KMS-11 (cell line): ENCODE measurements at regions not wholly inside any gene's neighbourhood (a gene's known extent, or its start where the extent isn't known, plus 50 kb on each side); places are given as distances from the start of the nearest gene placed in this dataset.

Source experiments
- H2AFZ ChIP-seq: fragments of 200-600 bp; sonication (generic); 2 replicates; pipeline ENCODE4 v1.6.1; 2016; ENCODE audit warnings: antibody characterized with exemption, mixed run types, low read depth
- H3K27ac ChIP-seq: fragments of 200-600 bp; sonication (generic); 2 replicates; pipeline ENCODE4 v1.6.1; 2016; ENCODE audit warnings: mild to moderate bottlenecking, mixed run types
- H3K27me3 ChIP-seq: fragments of 200-600 bp; sonication (generic); 2 replicates; pipeline ENCODE4 v1.6.1; 2017; ENCODE audit warnings: mild to moderate bottlenecking, low read depth, mixed run types, moderate library complexity; ENCODE audit not compliant: insufficient read depth
- H3K36me3 ChIP-seq: fragments of 200-600 bp; sonication (generic); 2 replicates; pipeline ENCODE4 v1.6.1; 2017; ENCODE audit warnings: mild to moderate bottlenecking, mixed run types; ENCODE audit not compliant: insufficient read depth
- H3K4me1 ChIP-seq: fragments of 200-600 bp; sonication (generic); 2 replicates; pipeline ENCODE4 v1.6.1; 2016; ENCODE audit warnings: mild to moderate bottlenecking, low read depth, mixed run types; ENCODE audit not compliant: poor library complexity, severe bottlenecking
- H3K4me2 ChIP-seq: fragments of 200-600 bp; sonication (generic); 2 replicates; pipeline ENCODE4 v1.7.0; 2016; ENCODE audit warnings: mild to moderate bottlenecking, mixed run types
- H3K4me3 ChIP-seq: fragments of 200-600 bp; sonication (generic); IDR thresholded peaks from 2 replicates; pipeline ENCODE4 v1.6.1; 2017; ENCODE audit warnings: low read depth, low read length, mixed read lengths; ENCODE audit not compliant: insufficient read depth
- H3K79me2 ChIP-seq: fragments of 200-600 bp; sonication (generic); 2 replicates; pipeline ENCODE4 v1.6.1; 2016; ENCODE audit warnings: low read depth, mixed run types; ENCODE audit not compliant: insufficient read depth
- H3K9ac ChIP-seq: fragments of 200-600 bp; sonication (generic); 2 replicates; pipeline ENCODE4 v1.6.1; 2016; ENCODE audit warnings: mild to moderate bottlenecking, mixed run types
- H4K20me1 ChIP-seq: fragments of 200-600 bp; sonication (generic); 2 replicates; pipeline ENCODE4 v1.6.1; 2016; ENCODE audit warnings: mild to moderate bottlenecking, mixed run types; ENCODE audit not compliant: insufficient read depth
- CTCF ChIP-seq: fragments of 200-600 bp; sonication (generic); conservative IDR thresholded peaks from 2 replicates; pipeline ENCODE4 v1.6.1; 2017; ENCODE audit warnings: low read depth, mild to moderate bottlenecking, antibody characterized with exemption, low read length, moderate library complexity, mixed read lengths

GRCh38 chr1:78222960-78223358, 177.2 kb downstream of the GIPC2 start:
- no peak for TF ChIP-seq CTCF
- H3K4me3 ChIP-seq: no peak overlapping the region
- H2AFZ ChIP-seq: no peak overlapping the region
- no peaks in the 10 kb centered on the region for H3K79me2 ChIP-seq
- no peaks in the 10 kb centered on the region for H4K20me1 ChIP-seq
- no peaks in the 10 kb centered on the region for H3K36me3 ChIP-seq
- H3K4me2 ChIP-seq: no peak overlapping the region
- H3K27ac ChIP-seq: no peak overlapping the region
- no peaks in the 10 kb centered on the region for H3K27me3 ChIP-seq
- H3K9ac ChIP-seq: no peak overlapping the region
- H3K4me1 ChIP-seq: no peaks in the 10 kb centered on the region

- Histone ChIP-seq H3K4me2 (no peak overlapping the region), H3K27me3 (no peaks in the 10 kb centered on the region), H3K36me3 (no peaks in the 10 kb centered on the region), H2AFZ (no peak overlapping the region), H3K4me3 (no peak overlapping the region), H3K27ac (no peak overlapping the region), H3K79me2 (no peaks in the 10 kb centered on the region), H3K4me1 (no peaks in the 10 kb centered on the region), H4K20me1 (no peaks in the 10 kb centered on the region), H3K9ac (no peak overlapping the region)
- TF ChIP-seq CTCF: no peak
These were observed 177.8 kb downstream of the GIPC2 start for GRCh38 chr1:78223417-78224215.

GRCh38 chr1:78224246-78224785, 178.6 kb downstream of the GIPC2 start:
- no peaks in the 10 kb centered on the region for H3K27me3 ChIP-seq
- H3K36me3 ChIP-seq: no peaks in the 10 kb centered on the region
- no peak overlapping the region for H3K9ac ChIP-seq
- no peaks in the 10 kb centered on the region for H3K79me2 ChIP-seq
- H3K4me2 ChIP-seq: no peak overlapping the region
- no peak for TF ChIP-seq CTCF
- no peak overlapping the region for H2AFZ ChIP-seq
- H3K4me3 ChIP-seq: no peak overlapping the region
- no peaks in the 10 kb centered on the region for H3K4me1 ChIP-seq
- no peaks in the 10 kb centered on the region for H4K20me1 ChIP-seq
- no peak overlapping the region for H3K27ac ChIP-seq

GRCh38 chr1:78224861-78225552, 179.2 kb downstream of the GIPC2 start:
- H3K9ac ChIP-seq: no peak overlapping the region
- H3K27me3 ChIP-seq: no peaks in the 10 kb centered on the region
- H2AFZ ChIP-seq: no peak overlapping the region
- no peak overlapping the region for H3K27ac ChIP-seq
- no peak overlapping the region for H3K4me2 ChIP-seq
- no peaks in the 10 kb centered on the region for H3K36me3 ChIP-seq
- H3K4me3 ChIP-seq: no peak overlapping the region
- no peaks in the 10 kb centered on the region for H3K4me1 ChIP-seq
- H3K79me2 ChIP-seq: no peaks in the 10 kb centered on the region
- H4K20me1 ChIP-seq: no peaks in the 10 kb centered on the region
- no peak for TF ChIP-seq CTCF
